Hepatocyte (in vitro differentiated cells): ENCODE measurements at regions not wholly inside any gene's neighbourhood (a gene's known extent, or its start where the extent isn't known, plus 50 kb on each side); places are given as distances from the start of the nearest gene placed in this dataset.

ENCODE experiments used
- DNase-seq: peaks from one replicate; pipeline ENCODE4 v3.0.0-alpha.2; 2016; ENCODE audit warnings: low spot score
- H2AFZ ChIP-seq: fragments of 200-600 bp; sonication (generic); 2 replicates; pipeline ENCODE4 v1.6.0; 2016; ENCODE audit warnings: antibody characterized with exemption, mild to moderate bottlenecking
- H3K27ac ChIP-seq: fragments of 200-600 bp; sonication (generic); 2 replicates; pipeline ENCODE4 v1.5.1; 2016; ENCODE audit warnings: mild to moderate bottlenecking
- H3K27me3 ChIP-seq: fragments of 200-600 bp; sonication (generic); 2 replicates; pipeline ENCODE4 v1.6.1; 2016
- H3K36me3 ChIP-seq: fragments of 200-600 bp; sonication (generic); replicated peaks from 2 replicates; pipeline ENCODE4 v1.5.1; 2016; ENCODE audit warnings: low read depth; ENCODE audit not compliant: insufficient read depth
- H3K4me1 ChIP-seq: fragments of 200-600 bp; sonication (generic); 2 replicates; pipeline ENCODE4 v1.5.1; 2016; ENCODE audit warnings: mild to moderate bottlenecking, moderate library complexity; ENCODE audit not compliant: insufficient read depth
- H3K4me2 ChIP-seq: fragments of 200-600 bp; sonication (generic); 2 replicates; pipeline ENCODE4 v1.6.0; 2016
- H3K4me3 ChIP-seq: fragments of 200-600 bp; sonication (generic); 2 replicates; pipeline ENCODE4 v1.5.1; 2016; ENCODE audit warnings: mild to moderate bottlenecking
- H3K79me2 ChIP-seq: fragments of 200-600 bp; sonication (generic); 2 replicates; pipeline ENCODE4 v1.6.0; 2017; ENCODE audit warnings: mild to moderate bottlenecking
- H3K9me2 ChIP-seq: fragments of 200-600 bp; sonication (generic); replicated peaks from 2 replicates; pipeline ENCODE4 v1.6.0; 2017; ENCODE audit warnings: mild to moderate bottlenecking; ENCODE audit not compliant: insufficient read depth
- H3K9me3 ChIP-seq: fragments of 200-600 bp; sonication (generic); 2 replicates; pipeline ENCODE4 v1.5.1; 2016; ENCODE audit warnings: low read depth, mild to moderate bottlenecking
- H4K20me1 ChIP-seq: fragments of 200-600 bp; sonication (generic); 2 replicates; pipeline ENCODE4 v1.6.0; 2016; ENCODE audit warnings: mild to moderate bottlenecking; ENCODE audit not compliant: insufficient read depth, poor library complexity, severe bottlenecking
- EZH2 ChIP-seq: fragments of 200-600 bp; sonication (generic); IDR thresholded peaks from 2 replicates; pipeline ENCODE4 v1.6.1; 2016; ENCODE audit warnings: antibody characterized with exemption, mild to moderate bottlenecking, borderline replicate concordance
- EZH2phosphoT487 ChIP-seq: fragments of 200-600 bp; sonication (generic); IDR thresholded peaks from one replicate; pipeline ENCODE4 v1.6.1; 2018; ENCODE audit warnings: antibody characterized with exemption, mild to moderate bottlenecking, low read depth, moderate library complexity; ENCODE audit not compliant: unreplicated experiment, severe bottlenecking
- WGBS: methylation state at CpG from one replicate; pipeline ENCODE4 v1.1.6; 2016; ENCODE audit warnings: low lambda C conversion rate; ENCODE audit errors: missing lambda C conversion rate; 5-methylcytosine and 5-hydroxymethylcytosine counted together
- TF ChIP-seq, protein P1 (sequence below): fragments of 200-600 bp; sonication (generic); IDR thresholded peaks from 2 replicates; pipeline ENCODE4 v1.5.1; 2016; ENCODE audit warnings: antibody characterized with exemption, mild to moderate bottlenecking; ENCODE audit not compliant: poor library complexity

DNA sequence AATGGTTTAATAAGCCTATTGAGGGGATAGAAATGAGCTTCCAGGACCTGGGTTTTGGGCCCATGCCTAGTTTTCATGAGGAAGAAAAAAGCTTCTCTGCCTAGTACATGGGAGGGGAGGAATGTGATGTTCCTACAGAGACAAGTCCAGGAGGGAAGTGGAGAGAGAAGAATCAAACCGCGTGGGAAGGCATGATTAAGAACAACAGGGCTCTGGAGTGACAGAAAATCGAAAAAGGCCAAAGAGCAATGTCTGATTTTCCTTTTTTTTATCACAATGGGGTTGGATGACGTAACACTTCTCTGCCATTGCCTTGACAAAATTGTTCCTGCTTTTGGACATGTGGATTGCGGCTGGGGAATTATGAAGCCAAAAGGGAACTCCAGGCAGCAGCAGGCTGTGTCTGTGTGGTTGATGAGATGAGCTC lies 258.6 kb downstream of the CXCL12 start:
- Histone ChIP-seq H3K4me3 (no peak overlapping the region), H3K4me2 (no peak overlapping the region), H2AFZ (no peak overlapping the region), H3K27ac (no peak overlapping the region), H3K79me2 (no peaks in the 10 kb centered on the region), H4K20me1 (no peaks in the 10 kb centered on the region), H3K9me2 (no peaks in the 10 kb centered on the region), H3K27me3 (no peaks in the 10 kb centered on the region), H3K9me3 (no peaks in the 10 kb centered on the region), H3K36me3 (no peaks in the 10 kb centered on the region), H3K4me1 (no peaks in the 10 kb centered on the region)
- DNase-seq = no peak
- TF ChIP-seq, protein P1, sequence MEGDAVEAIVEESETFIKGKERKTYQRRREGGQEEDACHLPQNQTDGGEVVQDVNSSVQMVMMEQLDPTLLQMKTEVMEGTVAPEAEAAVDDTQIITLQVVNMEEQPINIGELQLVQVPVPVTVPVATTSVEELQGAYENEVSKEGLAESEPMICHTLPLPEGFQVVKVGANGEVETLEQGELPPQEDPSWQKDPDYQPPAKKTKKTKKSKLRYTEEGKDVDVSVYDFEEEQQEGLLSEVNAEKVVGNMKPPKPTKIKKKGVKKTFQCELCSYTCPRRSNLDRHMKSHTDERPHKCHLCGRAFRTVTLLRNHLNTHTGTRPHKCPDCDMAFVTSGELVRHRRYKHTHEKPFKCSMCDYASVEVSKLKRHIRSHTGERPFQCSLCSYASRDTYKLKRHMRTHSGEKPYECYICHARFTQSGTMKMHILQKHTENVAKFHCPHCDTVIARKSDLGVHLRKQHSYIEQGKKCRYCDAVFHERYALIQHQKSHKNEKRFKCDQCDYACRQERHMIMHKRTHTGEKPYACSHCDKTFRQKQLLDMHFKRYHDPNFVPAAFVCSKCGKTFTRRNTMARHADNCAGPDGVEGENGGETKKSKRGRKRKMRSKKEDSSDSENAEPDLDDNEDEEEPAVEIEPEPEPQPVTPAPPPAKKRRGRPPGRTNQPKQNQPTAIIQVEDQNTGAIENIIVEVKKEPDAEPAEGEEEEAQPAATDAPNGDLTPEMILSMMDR = no peak
- no peak for TF ChIP-seq EZH2phosphoT487
- TF ChIP-seq EZH2 = no peak
- WGBS = 86% methylated on average over 5 of the region's 5 CpGs

DNA sequence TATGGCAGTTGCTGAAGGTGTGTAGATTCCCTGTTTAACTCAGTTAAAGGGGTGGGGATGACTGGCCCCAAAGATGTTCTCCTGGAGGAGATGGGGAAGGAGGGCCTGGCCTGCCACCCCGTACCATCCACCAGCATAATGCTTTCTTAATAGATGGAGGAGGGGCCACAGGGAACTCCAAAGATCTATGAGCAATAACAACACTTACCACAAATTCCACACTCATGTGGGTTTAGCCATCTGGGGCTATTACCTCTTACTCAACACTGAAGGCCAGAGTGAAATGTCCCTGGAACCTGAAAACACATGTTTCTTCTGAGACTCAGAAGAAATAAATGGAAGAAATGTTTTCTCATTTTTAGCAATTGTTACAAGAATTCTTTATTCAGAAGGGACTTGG lies 259.0 kb downstream of the CXCL12 start:
- H4K20me1 ChIP-seq = no peaks in the 10 kb centered on the region
- H3K36me3 ChIP-seq = no peaks in the 10 kb centered on the region
- H2AFZ ChIP-seq = no peak overlapping the region
- no peaks in the 10 kb centered on the region for H3K9me2 ChIP-seq
- no peak overlapping the region for H3K27ac ChIP-seq
- no peaks in the 10 kb centered on the region for H3K27me3 ChIP-seq
- TF ChIP-seq EZH2 (no peak), EZH2phosphoT487 (no peak)
- TF ChIP-seq, protein P1 = no peak
- no peak for DNase-seq
- H3K79me2 ChIP-seq = no peaks in the 10 kb centered on the region
- WGBS = 89% methylated on average over 1 of the region's 1 CpG
- no peak overlapping the region for H3K4me2 ChIP-seq
- no peaks in the 10 kb centered on the region for H3K9me3 ChIP-seq
- H3K4me3 ChIP-seq = no peak overlapping the region
- no peaks in the 10 kb centered on the region for H3K4me1 ChIP-seq

DNA sequence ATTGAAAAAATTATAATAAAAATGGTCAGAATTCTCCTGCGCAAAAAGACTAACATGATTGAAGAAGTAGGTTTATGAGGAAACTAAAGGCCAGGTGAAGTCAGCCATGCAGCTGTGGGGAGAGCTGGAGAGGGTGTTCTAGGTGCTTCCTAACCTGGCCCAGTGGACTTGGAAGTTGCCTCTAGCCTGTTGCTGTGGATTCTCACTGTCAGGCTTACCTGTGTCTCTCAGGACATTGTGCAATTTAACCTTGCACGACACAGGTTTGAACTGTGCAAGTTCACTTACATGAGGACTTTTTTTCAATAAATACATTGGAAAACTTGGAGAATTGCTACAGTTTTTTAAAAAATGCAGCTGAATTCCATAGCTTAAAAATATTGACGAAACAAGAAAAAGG lies 266.4 kb downstream of the CXCL12 start:
- H3K9me3 ChIP-seq = no peaks in the 10 kb centered on the region
- H3K27ac ChIP-seq = no peak overlapping the region
- DNase-seq = no peak
- no peaks in the 10 kb centered on the region for H3K27me3 ChIP-seq
- H3K36me3 ChIP-seq = no peaks in the 10 kb centered on the region
- 85% methylated on average over 3 of the region's 3 CpGs for WGBS
- no peak overlapping the region for H3K4me2 ChIP-seq
- H3K4me3 ChIP-seq = no peak overlapping the region
- TF ChIP-seq EZH2 (no peak), EZH2phosphoT487 (no peak)
- TF ChIP-seq, protein P1 = no peak
- H3K4me1 ChIP-seq = no peaks in the 10 kb centered on the region
- no peak overlapping the region for H2AFZ ChIP-seq
- H3K9me2 ChIP-seq = no peaks in the 10 kb centered on the region
- no peaks in the 10 kb centered on the region for H3K79me2 ChIP-seq
- no peaks in the 10 kb centered on the region for H4K20me1 ChIP-seq

DNA sequence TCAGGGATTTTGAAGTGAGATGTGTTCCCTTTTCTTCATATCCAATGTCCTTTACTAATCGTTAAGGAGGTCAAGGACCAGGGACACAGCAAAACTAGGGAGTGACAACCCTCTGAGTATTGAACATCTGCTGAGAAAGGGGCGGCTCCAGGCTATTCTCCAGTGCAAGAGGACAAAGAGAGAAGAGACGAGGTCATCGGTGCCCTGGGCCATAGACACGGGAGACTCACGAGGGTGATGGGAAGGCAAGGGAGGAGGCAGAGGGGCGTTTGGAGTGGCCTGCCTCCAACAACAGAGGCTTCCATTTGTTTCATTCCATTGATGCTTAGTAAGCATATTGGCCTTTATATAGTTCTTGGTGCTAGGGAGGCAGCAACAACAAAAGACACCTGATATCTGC lies 268.4 kb downstream of the CXCL12 start:
- no peak overlapping the region for H2AFZ ChIP-seq

More for the DNA sequence above, 268.4 kb downstream of the CXCL12 start:
- WGBS = 71% methylated on average over 7 of the region's 7 CpGs
- Histone ChIP-seq H3K79me2 (no peaks in the 10 kb centered on the region), H3K4me3 (no peak overlapping the region), H3K9me3 (no peaks in the 10 kb centered on the region), H3K4me2 (no peak overlapping the region), H3K4me1 (peaks cover 6% of the 10 kb centered on the region), H4K20me1 (no peaks in the 10 kb centered on the region), H3K27ac (no peak overlapping the region), H3K27me3 (no peaks in the 10 kb centered on the region), H3K9me2 (no peaks in the 10 kb centered on the region), H3K36me3 (no peaks in the 10 kb centered on the region)
- DNase-seq = no peak
- TF ChIP-seq, protein P1 = no peak
- TF ChIP-seq EZH2phosphoT487 (no peak), EZH2 (no peak)
